H9 (cell line): ENCODE measurements at regions not wholly inside any gene's neighbourhood (a gene's known extent, or its start where the extent isn't known, plus 50 kb on each side); places are given as distances from the start of the nearest gene placed in this dataset.

Experiments
- DNase-seq: peaks from one replicate; pipeline ENCODE4 v3.0.0-alpha.2; 2017
- H2AFZ ChIP-seq: one replicate; pipeline ENCODE4 v1.6.1; 2013; ENCODE audit warnings: mild to moderate bottlenecking, low read length, control low read depth, moderate library complexity
- H2AK5ac ChIP-seq: 2 replicates; pipeline ENCODE4 v1.6.1; 2013; ENCODE audit warnings: low read length, control low read depth, mixed read lengths; ENCODE audit not compliant: insufficient read length
- H2BK120ac ChIP-seq: one replicate; pipeline ENCODE4 v1.6.1; 2013; ENCODE audit warnings: low read depth, mild to moderate bottlenecking, low read length, control low read depth, inconsistent platforms; ENCODE audit not compliant: poor library complexity, severe bottlenecking
- H2BK12ac ChIP-seq: 2 replicates; pipeline ENCODE4 v1.6.1; 2013; ENCODE audit warnings: low read length, control low read depth, mixed read lengths, low read depth; ENCODE audit not compliant: insufficient read length
- H2BK15ac ChIP-seq: 2 replicates; pipeline ENCODE4 v1.6.1; 2013; ENCODE audit warnings: low read depth, low read length, control low read depth
- H2BK20ac ChIP-seq: one replicate; pipeline ENCODE4 v1.6.1; 2013; ENCODE audit warnings: low read depth, mild to moderate bottlenecking, low read length, control low read depth, inconsistent platforms; ENCODE audit not compliant: poor library complexity, severe bottlenecking
- H2BK5ac ChIP-seq: 2 replicates; pipeline ENCODE4 v1.6.1; 2013; ENCODE audit warnings: low read length, control low read depth, mixed read lengths; ENCODE audit not compliant: insufficient read length
- H3K14ac ChIP-seq: 2 replicates; pipeline ENCODE4 v1.6.1; 2013; ENCODE audit warnings: low read length, control low read depth; ENCODE audit not compliant: insufficient read depth
- H3K18ac ChIP-seq: 2 replicates; pipeline ENCODE4 v1.6.1; 2013; ENCODE audit warnings: low read depth, mild to moderate bottlenecking, mixed read lengths, low read length, control low read depth; ENCODE audit not compliant: insufficient read length
- H3K23ac ChIP-seq: 2 replicates; pipeline ENCODE4 v1.6.1; 2013; ENCODE audit warnings: low read length, control low read depth, mixed read lengths, low read depth; ENCODE audit not compliant: insufficient read length
- H3K23me2 ChIP-seq: 2 replicates; pipeline ENCODE4 v1.6.1; 2013; ENCODE audit warnings: low read depth, mild to moderate bottlenecking, mixed read lengths, low read length, control low read depth; ENCODE audit not compliant: insufficient read length, poor library complexity, severe bottlenecking
- H3K27ac ChIP-seq: 2 replicates; pipeline ENCODE4 v1.5.1; 2013; ENCODE audit warnings: low read length, control low read depth, mixed read lengths, low read depth; ENCODE audit not compliant: insufficient read length
- H3K27me3 ChIP-seq: 2 replicates; pipeline ENCODE4 v1.6.1; 2013; ENCODE audit warnings: low read length, control low read depth, inconsistent platforms; ENCODE audit not compliant: insufficient read depth
- H3K4ac ChIP-seq: 2 replicates; pipeline ENCODE4 v1.6.1; 2013; ENCODE audit warnings: low read depth, mild to moderate bottlenecking, control low read depth, inconsistent platforms, low read length, moderate library complexity
- H3K4me1 ChIP-seq: 2 replicates; pipeline ENCODE4 v1.6.1; 2013; ENCODE audit warnings: low read length, control low read depth, inconsistent platforms; ENCODE audit not compliant: insufficient read depth
- H3K4me2 ChIP-seq: 2 replicates; pipeline ENCODE4 v1.6.1; 2013; ENCODE audit warnings: low read length, control low read depth, mixed read lengths; ENCODE audit not compliant: insufficient read length, insufficient read depth
- H3K56ac ChIP-seq: 2 replicates; pipeline ENCODE4 v1.6.1; 2013; ENCODE audit warnings: low read depth, mild to moderate bottlenecking, mixed read lengths, low read length, control low read depth; ENCODE audit not compliant: insufficient read length
- H3K79me1 ChIP-seq: 2 replicates; pipeline ENCODE4 v1.6.1; 2013; ENCODE audit warnings: low read depth, mild to moderate bottlenecking, moderate library complexity, low read length, control low read depth, inconsistent platforms; ENCODE audit not compliant: insufficient read depth, poor library complexity, severe bottlenecking
- H3K79me2 ChIP-seq: 2 replicates; pipeline ENCODE4 v1.6.1; 2013; ENCODE audit warnings: low read length, control low read depth, inconsistent platforms; ENCODE audit not compliant: insufficient read depth
- H3K9ac ChIP-seq: 2 replicates; pipeline ENCODE4 v1.6.1; 2013; ENCODE audit warnings: low read length, control low read depth, mixed read lengths; ENCODE audit not compliant: insufficient read length; ENCODE audit errors: extremely low read depth
- H3K9me3 ChIP-seq: one replicate; pipeline ENCODE4 v1.6.1; 2013; ENCODE audit warnings: low read depth, low read length, inconsistent platforms; ENCODE audit not compliant: control insufficient read depth
- H3T11ph ChIP-seq: one replicate; pipeline ENCODE4 v1.6.1; 2013; ENCODE audit warnings: mild to moderate bottlenecking, low read length, control low read depth, inconsistent platforms
- H4K20me1 ChIP-seq: one replicate; pipeline ENCODE4 v1.6.1; 2013; ENCODE audit not compliant: control insufficient read depth, insufficient read length, insufficient read depth
- H4K5ac ChIP-seq: 2 replicates; pipeline ENCODE4 v1.6.1; 2013; ENCODE audit warnings: low read depth, mild to moderate bottlenecking, mixed read lengths, low read length, control low read depth; ENCODE audit not compliant: insufficient read length
- H4K8ac ChIP-seq: replicated peaks from 2 replicates; pipeline ENCODE4 v1.6.1; 2013; ENCODE audit warnings: low read length, control low read depth, mixed read lengths, low read depth; ENCODE audit not compliant: insufficient read length
- H4K91ac ChIP-seq: 2 replicates; pipeline ENCODE4 v1.6.1; 2013; ENCODE audit warnings: low read depth, mild to moderate bottlenecking, moderate library complexity, mixed read lengths, low read length, control low read depth; ENCODE audit not compliant: insufficient read length
- H3K27ac Mint-ChIP-seq, 3 experiments: 2 replicates in 2 of 3; 3 replicates in 1 of 3; pipeline ENCODE4 v1.8.0; 2020 to 2021; ENCODE audit warnings: mixed read lengths in 3 of 3, mild to moderate bottlenecking in 1 of 3, moderate library complexity in 1 of 3
- H3K27me3 Mint-ChIP-seq: 2 replicates; pipeline ENCODE4 v1.8.0; 2021; ENCODE audit warnings: low read depth, mild to moderate bottlenecking, moderate library complexity, mixed read lengths
- H3K36me3 Mint-ChIP-seq, 3 experiments: 2 replicates in 2 of 3; 3 replicates in 1 of 3; pipeline ENCODE4 v1.8.0; 2020 to 2021; ENCODE audit warnings: low read depth in 3 of 3, mixed read lengths in 3 of 3; ENCODE audit not compliant: insufficient read depth in 1 of 3
- H3K4me1 Mint-ChIP-seq, 2 experiments: 2 replicates each; pipeline ENCODE4 v1.8.0; 2020; ENCODE audit warnings: mixed read lengths in 2 of 2
- H3K4me3 Mint-ChIP-seq, 2 experiments: 2 replicates in 1 of 2; 3 replicates in 1 of 2; pipeline ENCODE4 v1.8.0; 2020 to 2021; ENCODE audit warnings: mild to moderate bottlenecking in 2 of 2, mixed read lengths in 2 of 2, moderate library complexity in 1 of 2
- H3K9me3 Mint-ChIP-seq, 2 experiments: 2 replicates in 1 of 2; 3 replicates in 1 of 2; pipeline ENCODE4 v1.8.0; 2020; ENCODE audit warnings: mild to moderate bottlenecking in 2 of 2, mixed read lengths in 2 of 2, moderate library complexity in 1 of 2
- WGBS: extraction: QIAGEN DNeasy Blood & Tissue Kit; methylation state at CpG from one replicate; pipeline ENCODE4 v1.1.7; 2013; ENCODE audit warnings: missing lambda C conversion rate, low lambda C conversion rate, mixed read lengths; ENCODE audit not compliant: insufficient read length; ENCODE audit errors: extremely low coverage; 5-methylcytosine and 5-hydroxymethylcytosine counted together
- TF ChIP-seq, protein P1 (sequence below): fragments of 200-600 bp; sonication (generic); conservative IDR thresholded peaks from 3 replicates; pipeline ENCODE4 v1.8.0; 2021; ENCODE audit warnings: antibody characterized with exemption, mild to moderate bottlenecking

- H3K27me3 ChIP-seq = no peaks in the 10 kb centered on the region
- H3K4me1 Mint-ChIP-seq = no peaks in the 10 kb centered on the region
- H3K4me3 Mint-ChIP-seq = no peak overlapping the region
- no peak overlapping the region for H3K14ac ChIP-seq
- TF ChIP-seq, protein P1, sequence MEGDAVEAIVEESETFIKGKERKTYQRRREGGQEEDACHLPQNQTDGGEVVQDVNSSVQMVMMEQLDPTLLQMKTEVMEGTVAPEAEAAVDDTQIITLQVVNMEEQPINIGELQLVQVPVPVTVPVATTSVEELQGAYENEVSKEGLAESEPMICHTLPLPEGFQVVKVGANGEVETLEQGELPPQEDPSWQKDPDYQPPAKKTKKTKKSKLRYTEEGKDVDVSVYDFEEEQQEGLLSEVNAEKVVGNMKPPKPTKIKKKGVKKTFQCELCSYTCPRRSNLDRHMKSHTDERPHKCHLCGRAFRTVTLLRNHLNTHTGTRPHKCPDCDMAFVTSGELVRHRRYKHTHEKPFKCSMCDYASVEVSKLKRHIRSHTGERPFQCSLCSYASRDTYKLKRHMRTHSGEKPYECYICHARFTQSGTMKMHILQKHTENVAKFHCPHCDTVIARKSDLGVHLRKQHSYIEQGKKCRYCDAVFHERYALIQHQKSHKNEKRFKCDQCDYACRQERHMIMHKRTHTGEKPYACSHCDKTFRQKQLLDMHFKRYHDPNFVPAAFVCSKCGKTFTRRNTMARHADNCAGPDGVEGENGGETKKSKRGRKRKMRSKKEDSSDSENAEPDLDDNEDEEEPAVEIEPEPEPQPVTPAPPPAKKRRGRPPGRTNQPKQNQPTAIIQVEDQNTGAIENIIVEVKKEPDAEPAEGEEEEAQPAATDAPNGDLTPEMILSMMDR = no peak
- no peak overlapping the region for H2AFZ ChIP-seq
- no peak overlapping the region for H3K4ac ChIP-seq
- H3K23me2 ChIP-seq = no peaks in the 10 kb centered on the region
- no peak overlapping the region for H3K27ac ChIP-seq
- no peaks in the 10 kb centered on the region for H3K79me2 ChIP-seq
- H3T11ph ChIP-seq = no peak overlapping the region
- no peak overlapping the region for H2BK120ac ChIP-seq
- H3K9me3 ChIP-seq = no peaks in the 10 kb centered on the region
- H2BK12ac ChIP-seq = no peak overlapping the region
- peaks cover 0 to 2% of the 10 kb centered on the region in 2 experiments; a peak in 1 of 5 replicates for H3K9me3 Mint-ChIP-seq
- no CpG with 5 or more reads among the region's 3 CpGs for WGBS
- no peak overlapping the region for H3K4me2 ChIP-seq
- no peak overlapping the region for H2AK5ac ChIP-seq
- no peak overlapping the region for H2BK20ac ChIP-seq
- no peaks in the 10 kb centered on the region for H4K20me1 ChIP-seq
- no peak overlapping the region for H4K91ac ChIP-seq
- no peak for DNase-seq
- H3K56ac ChIP-seq = no peak overlapping the region
- no peak overlapping the region for H4K8ac ChIP-seq
- no peaks in the 10 kb centered on the region for H3K27me3 Mint-ChIP-seq
- H2BK15ac ChIP-seq = no peak overlapping the region
- H3K18ac ChIP-seq = no peak overlapping the region
- H4K5ac ChIP-seq = no peak overlapping the region
- no peak overlapping the region for H3K27ac Mint-ChIP-seq
- H3K23ac ChIP-seq = no peak overlapping the region
- no peaks in the 10 kb centered on the region for H3K36me3 Mint-ChIP-seq
- H3K79me1 ChIP-seq = no peaks in the 10 kb centered on the region
- no peaks in the 10 kb centered on the region for H3K4me1 ChIP-seq
- H3K9ac ChIP-seq = no peak overlapping the region
- H2BK5ac ChIP-seq = no peak overlapping the region
Measured at GRCh38 chr1:181335631-181336030, 147.7 kb upstream of the CACNA1E start.
